ENCODE measurements at regions not wholly inside any gene's neighbourhood (a gene's known extent, or its start where the extent isn't known, plus 50 kb on each side); places are given as distances from the start of the nearest gene placed in this dataset.

GRCh38 chr6:166106076-166106686 is 61.5 kb downstream of the TBXT start:
- peak; percentile 30 for DNase-seq

GRCh38 chr6:166105341-166106075 is 62.1 kb downstream of the TBXT start:
- DNase-seq = no peak

DNA sequence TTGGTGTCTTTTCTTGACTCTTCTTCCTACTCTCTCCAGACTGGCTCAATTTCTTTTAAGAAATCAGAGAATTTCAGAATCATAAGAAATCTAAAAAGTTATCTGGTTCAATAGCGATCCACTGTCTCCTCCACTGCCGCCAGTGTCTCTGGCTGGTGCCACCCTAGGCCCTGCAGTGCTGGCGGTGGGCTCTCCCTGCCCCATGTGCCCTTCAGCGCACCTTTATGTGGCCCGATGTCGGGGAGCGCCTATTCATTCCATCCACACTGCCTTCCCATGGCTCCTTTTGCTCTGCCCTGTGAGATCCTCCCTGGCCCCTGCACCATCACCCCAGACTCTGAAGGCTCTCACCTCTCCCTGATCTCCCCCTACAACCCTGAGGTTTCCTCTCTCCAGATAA is 62.8 kb downstream of the TBXT start:
- DNase-seq = no peak

DNA sequence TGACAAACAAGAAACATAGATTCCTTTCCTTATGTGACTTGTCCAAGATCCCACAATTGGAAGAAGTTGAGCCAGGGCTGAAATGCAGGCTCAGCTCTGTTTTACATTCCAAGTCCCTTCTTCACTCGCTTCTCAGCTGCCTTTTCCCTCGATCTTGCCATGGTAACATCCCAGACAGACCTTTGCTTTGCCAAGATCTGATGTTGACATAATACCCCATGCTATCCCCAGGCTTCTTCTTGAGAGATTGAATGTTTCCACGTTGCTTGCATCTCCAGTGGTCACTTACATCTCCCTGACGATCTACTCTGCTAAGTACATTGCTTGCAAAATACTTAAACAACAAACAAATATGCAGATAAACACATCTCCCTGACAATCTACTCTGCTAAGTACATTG is 63.5 kb downstream of the TBXT start:
- DNase-seq = no peak

DNA sequence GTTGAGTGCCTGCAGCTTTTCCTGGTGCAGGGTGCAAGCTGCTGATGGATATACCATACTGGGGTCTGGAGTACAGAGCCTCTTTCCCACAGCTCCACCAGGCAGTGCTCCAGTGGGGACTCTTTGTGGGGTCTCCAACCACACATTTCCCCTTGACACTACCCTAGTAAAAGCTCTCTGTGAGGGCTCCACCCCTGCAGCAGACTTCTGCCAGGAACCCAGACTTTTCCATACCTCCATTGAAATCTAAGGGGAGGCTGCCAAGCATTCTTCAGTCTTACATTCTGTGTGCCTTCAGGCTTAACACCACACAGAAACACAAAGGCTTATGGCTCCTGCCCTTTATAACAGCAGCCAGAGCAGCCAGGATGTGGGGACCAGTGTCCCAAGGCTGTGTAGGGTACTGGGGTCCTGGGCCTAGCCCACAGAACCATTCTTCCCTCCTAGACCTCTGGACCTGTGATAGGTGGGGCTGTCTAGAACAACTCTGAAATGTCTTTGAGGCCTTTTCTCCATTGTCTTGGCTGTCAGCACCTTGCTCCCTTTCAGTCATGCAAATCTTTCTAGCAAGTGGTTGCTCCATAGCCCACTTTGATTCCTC is 65.7 kb downstream of the TBXT start:
- DNase-seq = no peak

DNA sequence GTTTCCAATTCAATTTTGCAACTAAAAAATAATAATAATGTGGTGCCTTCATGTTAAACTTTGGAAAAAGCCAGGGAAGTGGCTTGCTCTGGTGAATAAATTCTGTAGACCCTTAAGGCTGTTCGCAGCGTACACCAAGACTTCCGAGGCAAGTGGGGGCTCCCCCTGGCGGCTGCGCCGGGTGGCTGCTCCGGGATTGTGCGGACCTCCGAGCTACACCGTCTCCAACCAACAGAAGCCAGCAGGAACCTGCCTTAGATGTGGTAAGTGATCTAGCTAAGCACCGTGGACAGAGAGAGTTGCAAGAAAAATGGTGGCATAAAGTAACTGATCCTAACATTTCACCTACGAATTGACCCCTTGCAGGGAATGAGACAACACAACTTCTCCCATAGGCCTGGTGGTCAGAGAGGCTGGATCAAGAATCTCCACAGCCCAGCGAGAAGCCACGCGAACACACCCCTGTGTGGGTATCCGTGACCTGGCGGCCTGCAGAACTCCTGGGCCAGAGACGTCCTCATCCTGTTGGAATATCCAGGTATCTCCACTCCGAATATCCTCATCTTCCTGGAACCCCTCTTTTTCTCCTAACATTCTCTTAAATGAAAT is 69.6 kb downstream of the TBXT start:
- DNase-seq = no peak

DNA sequence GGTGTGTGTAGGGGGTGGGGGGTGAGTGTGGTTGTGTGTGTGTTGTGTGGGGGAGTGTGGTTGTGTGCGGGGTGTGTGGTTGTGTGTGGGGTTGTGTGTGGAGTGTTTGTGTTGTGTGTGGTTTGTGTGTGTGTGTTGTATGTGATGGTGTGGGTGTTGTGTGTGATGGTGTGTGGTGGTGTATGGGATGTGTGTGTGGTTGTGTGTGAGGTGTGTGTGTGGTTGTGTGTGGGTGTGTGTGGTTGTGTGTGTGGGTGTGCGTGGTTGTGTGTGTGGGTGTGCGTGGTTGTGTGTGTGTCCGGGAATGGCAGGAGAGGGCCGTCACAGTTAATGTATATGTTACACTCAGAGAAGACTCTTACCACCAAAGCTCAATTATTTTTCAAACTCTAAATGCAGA is 79.8 kb downstream of the TBXT start:
- no peak for DNase-seq

- DNase-seq = no peak
Observed at GRCh38 chr6:166087246-166087645, 80.4 kb downstream of the TBXT start.

DNA sequence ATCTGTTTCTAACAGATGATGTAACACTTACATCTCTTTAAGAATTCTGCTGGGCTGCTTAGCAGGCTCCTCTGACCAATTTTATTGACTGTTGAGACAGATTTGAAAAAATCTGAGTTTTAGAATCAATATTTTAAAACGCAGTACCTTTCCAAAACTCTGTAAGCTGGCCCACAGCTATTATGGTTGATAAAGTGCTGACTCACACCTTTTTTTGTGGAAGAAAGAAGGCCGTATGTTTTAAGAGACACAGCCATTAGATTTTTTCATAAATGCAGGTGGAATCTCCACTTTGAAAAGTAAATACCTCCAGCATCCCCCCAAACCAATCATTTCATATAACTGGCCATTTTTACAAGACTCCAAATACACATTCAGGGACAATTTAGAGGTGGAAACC is 82.2 kb downstream of the TBXT start:
- no peak for DNase-seq

DNA sequence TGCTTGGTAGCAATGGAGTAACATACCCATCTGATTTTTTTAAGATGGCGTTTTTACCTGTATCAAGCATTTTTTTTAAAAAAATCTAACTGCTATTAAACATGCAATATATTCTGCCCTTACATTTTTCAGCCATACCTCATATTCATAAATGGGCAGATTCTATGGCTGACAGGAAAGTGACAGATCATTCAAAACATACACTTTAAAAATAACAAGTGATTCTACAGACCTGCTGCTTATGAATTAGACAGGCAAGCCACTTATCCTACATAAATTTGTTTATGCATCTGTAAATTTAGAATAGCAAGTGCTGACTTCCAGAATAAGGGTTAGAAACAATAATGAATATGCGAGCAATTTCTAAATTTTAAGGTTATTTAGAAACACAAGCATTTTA is 82.7 kb downstream of the TBXT start:
- DNase-seq = no peak

GRCh38 chr6:166079841-166080240 is 87.8 kb downstream of the TBXT start:
- DNase-seq = no peak

GRCh38 chr6:166078294-166078693 is 89.4 kb downstream of the TBXT start:
- DNase-seq = no peak

DNA sequence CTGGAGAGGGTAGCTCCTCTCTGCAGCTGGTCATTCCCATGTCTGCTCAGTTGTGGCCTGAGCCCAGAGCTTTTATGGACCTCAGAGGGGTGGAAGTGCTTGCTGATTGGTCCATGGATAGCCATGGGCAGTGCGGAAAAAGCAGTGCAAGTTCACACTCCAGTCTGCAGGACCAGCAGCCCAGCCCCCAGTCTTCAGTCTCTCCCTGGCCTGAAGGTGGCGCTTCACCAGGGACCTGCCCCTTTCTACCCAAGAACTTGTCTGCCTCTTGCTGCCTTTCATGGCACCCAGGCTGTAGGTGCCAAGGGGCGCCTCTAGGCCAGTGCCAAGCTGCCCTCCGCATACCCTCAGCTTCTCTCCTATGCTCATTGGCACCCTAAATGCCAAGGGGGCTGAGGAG is 91.0 kb downstream of the TBXT start:
- no peak for DNase-seq

GRCh38 chr6:166075925-166076324 is 91.7 kb downstream of the TBXT start:
- no peak for DNase-seq

GRCh38 chr6:166075186-166075585 is 92.5 kb downstream of the TBXT start:
- DNase-seq = no peak

DNA sequence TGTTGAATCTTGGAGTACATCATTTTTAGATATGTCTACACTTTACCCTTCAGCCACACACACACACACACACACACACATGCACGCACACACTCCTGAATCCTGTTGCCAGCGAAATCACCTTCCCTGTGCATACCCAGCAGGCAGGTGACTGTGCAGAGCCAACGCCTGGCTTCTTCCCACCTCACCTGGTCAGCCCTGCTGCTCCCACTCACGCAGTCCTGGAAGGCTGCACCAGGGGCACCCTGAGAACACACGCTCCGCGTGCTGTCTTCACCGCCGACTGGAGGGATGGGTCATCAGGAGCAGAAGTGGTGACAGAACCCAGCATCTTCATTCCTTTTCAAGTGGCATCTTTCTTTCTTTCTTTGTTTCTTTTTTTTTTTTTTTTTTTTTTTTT is 94.6 kb downstream of the TBXT start:
- no peak for DNase-seq

DNA sequence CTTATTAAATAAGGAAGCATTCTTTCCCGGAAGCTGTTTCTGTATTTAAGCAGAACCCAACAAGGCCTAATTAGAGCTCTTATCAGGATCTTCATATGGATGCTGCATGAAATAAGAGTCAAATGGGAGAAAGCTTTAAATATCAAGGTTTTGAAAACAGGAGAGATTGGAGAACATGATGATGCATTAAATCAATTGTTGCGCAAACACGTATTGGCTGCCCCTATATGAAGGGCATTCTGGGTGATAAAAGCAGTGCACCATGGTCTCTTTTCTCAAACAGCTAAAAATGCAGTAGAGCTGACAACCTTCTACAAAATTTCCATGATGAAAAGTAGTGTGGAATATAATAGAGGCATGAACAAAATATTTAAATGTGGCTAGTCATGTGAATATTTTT is 98.9 kb downstream of the TBXT start:
- DNase-seq = no peak

GRCh38 chr6:166058064-166058739 is 109.4 kb downstream of the TBXT start:
- DNase-seq = no peak

DNA sequence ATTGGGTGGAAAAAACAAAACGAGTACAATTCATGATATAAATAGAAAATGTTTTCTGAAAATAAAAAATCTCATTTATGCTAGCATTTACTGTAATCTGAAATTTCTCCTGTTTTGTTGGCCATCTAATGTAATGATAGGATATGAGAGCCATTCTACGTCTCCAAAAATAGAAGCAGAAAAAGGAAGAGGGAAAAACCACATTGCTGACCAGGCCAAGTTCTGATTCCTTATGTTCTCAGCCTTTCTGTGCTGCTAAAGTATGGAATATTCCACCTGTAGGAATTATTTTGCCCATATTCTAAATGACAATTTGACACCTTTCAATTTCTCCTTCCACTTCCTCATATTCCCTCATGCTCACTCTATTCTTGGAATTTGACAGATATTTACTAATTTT is 110.2 kb downstream of the TBXT start:
- no peak for DNase-seq

DNA sequence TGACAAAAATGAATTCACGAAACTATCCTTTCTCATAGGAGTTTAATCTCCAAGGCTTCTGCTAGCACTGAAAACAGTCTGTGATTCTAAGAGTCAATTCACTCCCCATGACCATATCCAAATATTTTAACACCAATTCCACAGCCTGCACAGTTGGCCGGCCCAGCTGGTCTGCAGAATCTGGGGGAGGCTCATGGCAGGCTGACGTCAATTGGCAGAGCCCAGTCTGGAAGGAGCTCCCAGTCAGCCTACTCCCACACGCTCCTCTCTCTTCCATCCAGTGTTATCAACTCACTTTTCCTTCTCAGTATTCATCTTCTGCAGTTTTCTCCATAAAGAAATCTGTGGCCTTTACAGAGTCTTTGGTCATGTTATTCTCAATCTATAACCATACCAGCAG is 111.0 kb downstream of the TBXT start:
- DNase-seq = no peak

DNA sequence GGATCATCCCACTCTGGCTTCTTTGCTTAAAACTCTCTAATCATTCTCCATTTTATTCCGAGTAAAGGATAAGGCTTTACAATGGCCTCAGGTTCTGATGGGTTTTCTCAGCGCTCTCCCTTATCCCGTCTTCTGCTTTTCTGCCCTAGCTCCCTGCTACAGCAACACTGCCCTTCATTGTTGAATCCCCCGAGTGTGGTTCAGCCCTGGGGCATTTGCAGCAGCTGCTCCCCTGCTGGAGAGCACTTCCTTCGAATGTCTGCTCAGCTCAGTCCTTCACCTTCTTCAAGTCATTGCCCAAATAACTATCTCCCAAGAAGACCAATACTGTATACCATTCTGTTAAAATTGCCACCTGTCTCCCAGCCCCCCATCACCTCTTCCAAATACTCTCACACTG is 111.8 kb downstream of the TBXT start:
- DNase-seq = no peak

GRCh38 chr6:166052837-166053236 is 114.8 kb downstream of the TBXT start:
- DNase-seq = no peak

DNA sequence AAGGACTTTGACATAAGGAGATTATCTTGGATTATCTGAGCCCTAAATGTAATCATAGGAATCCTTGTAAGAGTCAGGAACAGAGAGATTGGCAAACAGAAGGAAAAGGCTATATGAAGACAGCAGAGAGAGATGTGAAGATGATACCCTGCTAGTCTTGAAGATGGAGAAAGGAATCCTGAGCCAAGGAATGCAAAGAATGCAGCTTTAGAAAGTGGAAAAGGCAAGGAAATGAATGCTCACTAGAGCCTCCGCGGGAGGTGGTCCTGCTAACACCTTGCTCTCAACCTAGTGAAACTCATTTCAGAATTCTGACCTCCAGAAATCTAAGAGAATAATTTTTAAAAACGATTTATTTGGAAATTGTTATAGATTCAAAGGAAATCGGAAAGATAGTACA is 117.1 kb downstream of the TBXT start:
- no peak for DNase-seq

DNA sequence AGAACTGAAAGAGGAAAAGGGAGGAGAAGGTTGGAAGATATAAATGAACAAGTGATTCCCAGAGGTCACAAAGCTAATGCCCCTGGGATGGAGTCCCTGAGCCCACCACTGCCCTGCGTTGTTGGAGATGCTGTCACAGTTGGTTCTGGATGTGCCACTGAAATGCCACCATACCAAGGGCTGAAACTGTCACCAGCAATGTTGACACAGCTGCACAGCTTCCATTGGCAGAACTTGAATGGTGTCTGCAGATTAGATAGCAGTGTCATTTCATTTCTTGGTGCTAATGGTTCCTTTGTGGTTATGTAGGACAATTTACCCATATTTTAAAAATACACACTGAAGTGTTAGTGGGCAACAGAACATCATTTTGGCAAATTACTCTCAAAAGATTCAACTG is 120.7 kb downstream of the TBXT start:
- no peak for DNase-seq
